ENCODE measurements at regions not wholly inside any gene's neighbourhood (a gene's known extent, or its start where the extent isn't known, plus 50 kb on each side); places are given as distances from the start of the nearest gene placed in this dataset.

DNA sequence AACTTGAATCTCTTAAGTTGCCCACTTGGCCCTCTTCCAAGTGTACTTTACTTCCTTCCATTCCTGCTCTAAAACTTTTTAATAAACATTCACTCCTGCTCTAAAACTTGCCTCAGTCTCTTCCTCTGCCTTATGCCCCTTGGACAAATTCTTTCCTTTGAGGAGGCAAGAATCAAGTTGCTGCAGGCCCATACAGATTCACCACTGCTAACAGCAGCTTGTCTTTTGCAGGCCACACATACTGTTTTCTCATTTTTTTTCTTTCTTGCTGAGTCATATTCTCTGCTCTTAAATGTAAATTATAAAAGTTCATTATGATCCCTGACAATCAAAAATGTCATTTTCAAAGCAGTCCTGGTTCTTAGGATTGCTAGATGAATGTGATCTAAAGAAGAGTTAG is 1820.8 kb upstream of the FLRT2 start:
- TF ChIP-seq, protein P1, sequence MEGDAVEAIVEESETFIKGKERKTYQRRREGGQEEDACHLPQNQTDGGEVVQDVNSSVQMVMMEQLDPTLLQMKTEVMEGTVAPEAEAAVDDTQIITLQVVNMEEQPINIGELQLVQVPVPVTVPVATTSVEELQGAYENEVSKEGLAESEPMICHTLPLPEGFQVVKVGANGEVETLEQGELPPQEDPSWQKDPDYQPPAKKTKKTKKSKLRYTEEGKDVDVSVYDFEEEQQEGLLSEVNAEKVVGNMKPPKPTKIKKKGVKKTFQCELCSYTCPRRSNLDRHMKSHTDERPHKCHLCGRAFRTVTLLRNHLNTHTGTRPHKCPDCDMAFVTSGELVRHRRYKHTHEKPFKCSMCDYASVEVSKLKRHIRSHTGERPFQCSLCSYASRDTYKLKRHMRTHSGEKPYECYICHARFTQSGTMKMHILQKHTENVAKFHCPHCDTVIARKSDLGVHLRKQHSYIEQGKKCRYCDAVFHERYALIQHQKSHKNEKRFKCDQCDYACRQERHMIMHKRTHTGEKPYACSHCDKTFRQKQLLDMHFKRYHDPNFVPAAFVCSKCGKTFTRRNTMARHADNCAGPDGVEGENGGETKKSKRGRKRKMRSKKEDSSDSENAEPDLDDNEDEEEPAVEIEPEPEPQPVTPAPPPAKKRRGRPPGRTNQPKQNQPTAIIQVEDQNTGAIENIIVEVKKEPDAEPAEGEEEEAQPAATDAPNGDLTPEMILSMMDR (IDR thresholded peaks at IDR 0.05; ENCODE audit: borderline replicate concordance, extremely low read depth, low read length, poor library complexity, severe bottlenecking): no peak
- no peak for TF ChIP-seq EZH2 (IDR thresholded peaks at IDR 0.05; ENCODE audit: borderline replicate concordance, low read depth, low read length, severe bottlenecking)

All from DND-41 (cell line).